Kidney (tissue), 13 donors: ENCODE measurements at regions not wholly inside any gene's neighbourhood (a gene's known extent, or its start where the extent isn't known, plus 50 kb on each side); places are given as distances from the start of the nearest gene placed in this dataset.

Experiments
- DNase-seq, 5 donors: peaks; one replicate each; pipeline ENCODE4 v3.0.0-alpha.2; 2013 to 2020
- FAIRE-seq: peaks from 2 replicates; lab custom pipeline; 2012; peaks lifted over from hg19 to GRCh38; lab: Jason Lieb, UNC
- H3K27ac ChIP-seq, 2 donors: one replicate each; pipeline ENCODE4 v1.7.0; 2013; ENCODE audit warnings: low read depth in 2 of 2, low read length in 2 of 2, inconsistent platforms in 1 of 2
- H3K27me3 ChIP-seq: one replicate; pipeline ENCODE4 v1.7.1; 2013; ENCODE audit warnings: low read length, inconsistent platforms; ENCODE audit not compliant: control insufficient read depth, insufficient read depth
- H3K36me3 ChIP-seq, 3 donors: one replicate each; pipeline versions ENCODE4 v1.7.0 to v1.7.1; 2013; ENCODE audit warnings: low read length in 3 of 3, control low read depth in 1 of 3, inconsistent platforms in 1 of 3; ENCODE audit not compliant: insufficient read depth in 3 of 3, control insufficient read depth in 2 of 3
- H3K4me1 ChIP-seq, 3 donors: one replicate each; pipeline versions ENCODE4 v1.7.0 to v1.7.1; 2013; ENCODE audit warnings: low read length in 3 of 3, inconsistent platforms in 1 of 3, low read depth in 1 of 3; ENCODE audit not compliant: control insufficient read depth in 2 of 3, insufficient read depth in 2 of 3
- H3K4me3 ChIP-seq, 3 donors: one replicate each; pipeline versions ENCODE4 v1.7.0 to v1.8.1; 2013; ENCODE audit warnings: low read length in 3 of 3, control low read depth in 1 of 3, inconsistent platforms in 1 of 3
- H3K9ac ChIP-seq, 3 donors: one replicate each; pipeline versions ENCODE4 v1.7.0 to v1.7.1; 2013; ENCODE audit warnings: low read length in 3 of 3, control low read depth in 1 of 3, inconsistent platforms in 1 of 3
- H3K9me3 ChIP-seq, 3 donors: one replicate each; pipeline versions ENCODE4 v1.7.0 to v1.7.1; 2013; ENCODE audit warnings: low read length in 3 of 3, control low read depth in 1 of 3, inconsistent platforms in 1 of 3; ENCODE audit not compliant: control insufficient read depth in 2 of 3, insufficient read depth in 1 of 3
- intact Hi-C: fragments of 100-400 bp; cut with DNase I; formaldehyde crosslinking; loops from one replicate; pipeline ENCODE4 v1.11.1; 2022
- TF ChIP-seq, protein P1 (sequence below): IDR thresholded peaks from 3 replicates; pipeline ENCODE4 v1.5.1; 2012; ENCODE audit warnings: mild to moderate bottlenecking, moderate library complexity, borderline replicate concordance; ENCODE audit not compliant: insufficient read depth; ENCODE audit errors: extremely low read depth
- donor health status: control.
- donor health status: control.
- donor health status: control.
- donor health status: control.
- donor health status: control.
- donor health status: DM: yes; HTN: yes; CAD: no.
- donor health status: Normal renal cell carcinoma (clear cell type).

GRCh38 chr12:114193474-114193873 lies 212.5 kb downstream of the TBX5 start:
- Histone ChIP-seq H3K9me3 (peaks cover 0 to 2% (median 0%) of the 10 kb centered on the region in 3 donors), H3K27ac (no peak overlapping the region), H3K4me1 (no peaks in the 10 kb centered on the region), H3K4me3 (no peak overlapping the region), H3K36me3 (no peaks in the 10 kb centered on the region), H3K27me3 (no peaks in the 10 kb centered on the region), H3K9ac (no peak overlapping the region)
- FAIRE-seq (no peak), DNase-seq (no peak)
- TF ChIP-seq, protein P1, sequence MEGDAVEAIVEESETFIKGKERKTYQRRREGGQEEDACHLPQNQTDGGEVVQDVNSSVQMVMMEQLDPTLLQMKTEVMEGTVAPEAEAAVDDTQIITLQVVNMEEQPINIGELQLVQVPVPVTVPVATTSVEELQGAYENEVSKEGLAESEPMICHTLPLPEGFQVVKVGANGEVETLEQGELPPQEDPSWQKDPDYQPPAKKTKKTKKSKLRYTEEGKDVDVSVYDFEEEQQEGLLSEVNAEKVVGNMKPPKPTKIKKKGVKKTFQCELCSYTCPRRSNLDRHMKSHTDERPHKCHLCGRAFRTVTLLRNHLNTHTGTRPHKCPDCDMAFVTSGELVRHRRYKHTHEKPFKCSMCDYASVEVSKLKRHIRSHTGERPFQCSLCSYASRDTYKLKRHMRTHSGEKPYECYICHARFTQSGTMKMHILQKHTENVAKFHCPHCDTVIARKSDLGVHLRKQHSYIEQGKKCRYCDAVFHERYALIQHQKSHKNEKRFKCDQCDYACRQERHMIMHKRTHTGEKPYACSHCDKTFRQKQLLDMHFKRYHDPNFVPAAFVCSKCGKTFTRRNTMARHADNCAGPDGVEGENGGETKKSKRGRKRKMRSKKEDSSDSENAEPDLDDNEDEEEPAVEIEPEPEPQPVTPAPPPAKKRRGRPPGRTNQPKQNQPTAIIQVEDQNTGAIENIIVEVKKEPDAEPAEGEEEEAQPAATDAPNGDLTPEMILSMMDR, result no peak
- intact Hi-C loops, result no loop called here

- Histone ChIP-seq H3K9me3 (peaks cover 0 to 2% (median 0%) of the 10 kb centered on the region in 3 donors), H3K4me1 (no peaks in the 10 kb centered on the region), H3K9ac (no peak overlapping the region), H3K4me3 (no peak overlapping the region), H3K36me3 (no peaks in the 10 kb centered on the region), H3K27ac (no peak overlapping the region), H3K27me3 (no peaks in the 10 kb centered on the region)
- FAIRE-seq (no peak), DNase-seq (no peak)
- TF ChIP-seq, protein P1, result no peak
- intact Hi-C loops, result no loop called here
Measured at GRCh38 chr12:114192549-114192948, 213.4 kb downstream of the TBX5 start.

DNA sequence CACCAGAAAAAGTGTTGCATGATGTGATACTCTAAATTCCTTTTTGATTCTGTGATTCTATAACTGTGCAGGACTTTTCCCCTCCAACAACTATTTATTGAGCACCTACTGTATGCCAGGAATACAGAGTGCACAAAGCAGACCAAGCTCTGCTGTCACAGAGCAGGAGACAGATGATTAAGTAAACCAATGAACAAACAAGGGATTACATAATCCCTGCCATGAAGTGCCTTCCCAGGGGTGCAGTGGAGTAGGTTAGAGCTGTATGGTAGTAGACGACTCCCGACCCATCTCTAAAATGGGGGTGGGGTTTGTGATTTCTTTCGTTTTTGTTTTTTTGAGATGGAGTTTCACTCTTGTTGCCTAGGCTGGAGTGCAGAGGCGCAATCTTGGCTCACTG lies 213.9 kb downstream of the TBX5 start:
- FAIRE-seq, result no peak
- TF ChIP-seq, protein P1, result no peak

DNA sequence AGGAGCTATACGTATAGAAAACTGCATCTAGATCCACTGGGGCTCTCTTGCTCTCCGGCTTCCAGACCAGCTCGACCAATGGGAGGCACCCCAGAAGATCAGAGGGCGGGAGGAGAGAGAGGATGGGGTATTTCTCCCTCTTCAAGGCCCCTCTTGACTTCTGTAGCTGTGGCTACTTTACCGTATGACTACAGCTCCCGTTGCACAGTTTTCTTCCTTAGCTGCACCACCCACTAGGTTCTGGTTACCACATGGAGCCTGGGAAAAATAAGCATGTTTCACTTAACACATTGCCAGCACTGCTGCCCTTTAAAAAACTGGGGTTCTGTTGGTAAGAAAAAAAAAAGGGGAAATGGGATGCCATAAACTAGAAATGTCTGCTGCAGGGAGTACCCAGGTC lies 214.4 kb downstream of the TBX5 start:
- no peak overlapping the region for H3K9ac ChIP-seq
- H3K27ac ChIP-seq, result no peak overlapping the region
- no peak for FAIRE-seq
- no peaks in the 10 kb centered on the region for H3K4me1 ChIP-seq
- intact Hi-C loops, result no loop called here
- TF ChIP-seq, protein P1, result no peak
- H3K9me3 ChIP-seq, result peaks cover 0 to 2% (median 0%) of the 10 kb centered on the region in 3 donors
- H3K36me3 ChIP-seq, result no peaks in the 10 kb centered on the region
- H3K4me3 ChIP-seq, result no peak overlapping the region
- no peak for DNase-seq
- H3K27me3 ChIP-seq, result no peaks in the 10 kb centered on the region

More for the DNA sequence above, 213.9 kb downstream of the TBX5 start:
- no peak overlapping the region for H3K27ac ChIP-seq
- intact Hi-C loops, result no loop called here
- H3K4me3 ChIP-seq, result no peak overlapping the region
- peaks cover 0 to 2% (median 0%) of the 10 kb centered on the region in 3 donors for H3K9me3 ChIP-seq
- no peaks in the 10 kb centered on the region for H3K36me3 ChIP-seq
- H3K4me1 ChIP-seq, result no peaks in the 10 kb centered on the region
- no peak for DNase-seq
- no peak overlapping the region for H3K9ac ChIP-seq
- H3K27me3 ChIP-seq, result no peaks in the 10 kb centered on the region
